ENCODE measurements at regions not wholly inside any gene's neighbourhood (a gene's known extent, or its start where the extent isn't known, plus 50 kb on each side); places are given as distances from the start of the nearest gene placed in this dataset.
"Not testable (repeated sequence)": the region's sequence is repeated elsewhere in the genome, so short reads cannot be mapped to it uniquely, and the experiment has no call there.

- ATAC-seq (replicated peaks) = no peak
- peaks cover 28 to 41% of the 10 kb centered on the region in 2 donors for H3K27me3 Mint-ChIP-seq
- H3K9me3 Mint-ChIP-seq = no peaks in the 10 kb centered on the region
- H3K27ac Mint-ChIP-seq = no peak overlapping the region
- H3K4me1 Mint-ChIP-seq (ENCODE audit: low read depth in 2 of 2) = no peaks in the 10 kb centered on the region
- no peak for DNase-seq
- no peaks in the 10 kb centered on the region for H3K36me3 Mint-ChIP-seq (ENCODE audit: insufficient read depth)
- H3K4me3 Mint-ChIP-seq = no peak overlapping the region
Observed at GRCh38 chr10:51005551-51005950, 68.7 kb upstream of the PRKG1 start.

GRCh38 chr10:51006686-51007085 is 67.6 kb upstream of the PRKG1 start:
- H3K9me3 Mint-ChIP-seq = no peaks in the 10 kb centered on the region
- H3K4me1 Mint-ChIP-seq (ENCODE audit: low read depth in 2 of 2) = no peaks in the 10 kb centered on the region
- ATAC-seq (replicated peaks) (no peak), DNase-seq (no peak)
- no peaks in the 10 kb centered on the region for H3K36me3 Mint-ChIP-seq (ENCODE audit: insufficient read depth)
- peaks cover 21 to 35% of the 10 kb centered on the region in 2 donors for H3K27me3 Mint-ChIP-seq
- H3K4me3 Mint-ChIP-seq = no peak overlapping the region
- no peak overlapping the region for H3K27ac Mint-ChIP-seq

- no peak for ATAC-seq (replicated peaks)
- peaks cover 21 to 35% of the 10 kb centered on the region in 2 donors for H3K27me3 Mint-ChIP-seq
- H3K4me3 Mint-ChIP-seq = no peak overlapping the region
- no peaks in the 10 kb centered on the region for H3K36me3 Mint-ChIP-seq (ENCODE audit: insufficient read depth)
- H3K4me1 Mint-ChIP-seq (ENCODE audit: low read depth in 2 of 2) = no peaks in the 10 kb centered on the region
- no peak for DNase-seq
- no peak overlapping the region for H3K27ac Mint-ChIP-seq
- no peaks in the 10 kb centered on the region for H3K9me3 Mint-ChIP-seq
Observed at GRCh38 chr10:51007781-51008180, 66.5 kb upstream of the PRKG1 start.

GRCh38 chr10:51008346-51008745 is 65.9 kb upstream of the PRKG1 start:
- DNase-seq (no peak), ATAC-seq (replicated peaks) (no peak)
- Mint-ChIP-seq H3K27me3 (peaks cover 21 to 35% of the 10 kb centered on the region in 2 donors), H3K9me3 (no peaks in the 10 kb centered on the region), H3K4me3 (no peak overlapping the region), H3K4me1 (ENCODE audit: low read depth in 2 of 2) (no peaks in the 10 kb centered on the region), H3K27ac (no peak overlapping the region), H3K36me3 (ENCODE audit: insufficient read depth) (no peaks in the 10 kb centered on the region)

DNA sequence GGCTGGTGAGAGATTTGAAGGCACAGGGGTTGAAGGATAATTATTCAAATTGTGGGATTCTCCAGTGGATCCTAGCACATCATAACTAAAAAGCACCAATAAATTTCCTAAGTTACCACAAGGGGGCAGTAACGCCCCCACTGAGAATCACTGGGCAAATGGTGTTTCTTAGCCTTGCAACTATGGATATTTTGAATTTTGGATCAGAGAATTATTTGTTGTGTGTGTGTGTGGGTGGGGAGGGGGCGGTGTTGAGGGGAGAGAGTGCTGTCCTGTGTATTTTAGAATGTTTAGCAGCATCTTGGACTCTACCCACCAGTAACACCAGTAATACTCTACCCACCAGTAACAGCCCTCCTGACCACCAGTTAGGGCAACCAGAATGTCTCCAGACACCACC is 63.3 kb upstream of the PRKG1 start:
- no peaks in the 10 kb centered on the region for H3K36me3 Mint-ChIP-seq (ENCODE audit: insufficient read depth)
- ATAC-seq (replicated peaks) (no peak), DNase-seq (no peak)
- H3K4me3 Mint-ChIP-seq = no peak overlapping the region
- no peaks in the 10 kb centered on the region for H3K9me3 Mint-ChIP-seq
- no peaks in the 10 kb centered on the region for H3K4me1 Mint-ChIP-seq (ENCODE audit: low read depth in 2 of 2)
- H3K27me3 Mint-ChIP-seq = peaks cover 21 to 22% of the 10 kb centered on the region in 2 donors
- H3K27ac Mint-ChIP-seq = no peak overlapping the region

DNA sequence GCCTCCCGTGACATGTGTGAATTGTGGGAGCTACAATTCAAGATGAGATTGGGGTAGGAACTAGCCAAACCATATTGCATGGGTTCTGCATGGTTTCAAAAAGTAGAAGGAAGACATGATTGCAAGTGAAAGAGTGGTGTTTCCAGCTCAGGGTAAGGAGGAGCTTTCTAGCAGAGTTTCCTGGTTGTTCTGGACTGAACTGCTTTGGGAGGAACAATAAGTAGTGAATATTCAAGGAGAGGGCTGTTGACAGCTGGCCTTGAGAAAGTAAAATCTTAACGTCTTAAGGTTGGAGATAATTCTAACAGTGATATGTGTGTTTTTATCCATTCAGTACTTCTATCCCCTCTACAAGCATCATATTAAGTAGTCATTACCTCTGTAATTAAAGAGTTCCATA is 62.2 kb upstream of the PRKG1 start:
- no peak overlapping the region for H3K4me3 Mint-ChIP-seq
- no peak for ATAC-seq (replicated peaks)
- no peak for DNase-seq
- H3K9me3 Mint-ChIP-seq = no peaks in the 10 kb centered on the region
- H3K27me3 Mint-ChIP-seq = peaks cover 17 to 20% of the 10 kb centered on the region in 2 donors
- no peaks in the 10 kb centered on the region for H3K36me3 Mint-ChIP-seq (ENCODE audit: insufficient read depth)
- H3K4me1 Mint-ChIP-seq (ENCODE audit: low read depth in 2 of 2) = no peaks in the 10 kb centered on the region
- no peak overlapping the region for H3K27ac Mint-ChIP-seq

- peaks cover 0 to 9% of the 10 kb centered on the region in 2 donors for H3K27me3 Mint-ChIP-seq
- no peaks in the 10 kb centered on the region for H3K4me1 Mint-ChIP-seq (ENCODE audit: low read depth in 2 of 2)
- DNase-seq = no peak
- H3K36me3 Mint-ChIP-seq (ENCODE audit: insufficient read depth) = no peaks in the 10 kb centered on the region
- ATAC-seq (replicated peaks) = no peak
- H3K4me3 Mint-ChIP-seq = no peak overlapping the region
- no peaks in the 10 kb centered on the region for H3K9me3 Mint-ChIP-seq
- H3K27ac Mint-ChIP-seq = no peak overlapping the region
Observed at GRCh38 chr10:51014680-51015389, 59.5 kb upstream of the PRKG1 start.

GRCh38 chr10:51015390-51015754 is 58.9 kb upstream of the PRKG1 start:
- not testable (repeated sequence) for H3K36me3 Mint-ChIP-seq (ENCODE audit: insufficient read depth); H3K27me3 Mint-ChIP-seq; H3K27ac Mint-ChIP-seq; ATAC-seq (replicated peaks); H3K9me3 Mint-ChIP-seq; DNase-seq; H3K4me1 Mint-ChIP-seq (ENCODE audit: low read depth in 2 of 2); H3K4me3 Mint-ChIP-seq

- no peaks in the 10 kb centered on the region for H3K27me3 Mint-ChIP-seq
- H3K4me3 Mint-ChIP-seq = no peak overlapping the region
- H3K27ac Mint-ChIP-seq = no peak overlapping the region
- no peaks in the 10 kb centered on the region for H3K9me3 Mint-ChIP-seq
- H3K4me1 Mint-ChIP-seq (ENCODE audit: low read depth in 2 of 2) = no peaks in the 10 kb centered on the region
- no peaks in the 10 kb centered on the region for H3K36me3 Mint-ChIP-seq (ENCODE audit: insufficient read depth)
- DNase-seq (no peak), ATAC-seq (replicated peaks) (no peak)
Observed at GRCh38 chr10:51020200-51020599, 54.1 kb upstream of the PRKG1 start.

DNA sequence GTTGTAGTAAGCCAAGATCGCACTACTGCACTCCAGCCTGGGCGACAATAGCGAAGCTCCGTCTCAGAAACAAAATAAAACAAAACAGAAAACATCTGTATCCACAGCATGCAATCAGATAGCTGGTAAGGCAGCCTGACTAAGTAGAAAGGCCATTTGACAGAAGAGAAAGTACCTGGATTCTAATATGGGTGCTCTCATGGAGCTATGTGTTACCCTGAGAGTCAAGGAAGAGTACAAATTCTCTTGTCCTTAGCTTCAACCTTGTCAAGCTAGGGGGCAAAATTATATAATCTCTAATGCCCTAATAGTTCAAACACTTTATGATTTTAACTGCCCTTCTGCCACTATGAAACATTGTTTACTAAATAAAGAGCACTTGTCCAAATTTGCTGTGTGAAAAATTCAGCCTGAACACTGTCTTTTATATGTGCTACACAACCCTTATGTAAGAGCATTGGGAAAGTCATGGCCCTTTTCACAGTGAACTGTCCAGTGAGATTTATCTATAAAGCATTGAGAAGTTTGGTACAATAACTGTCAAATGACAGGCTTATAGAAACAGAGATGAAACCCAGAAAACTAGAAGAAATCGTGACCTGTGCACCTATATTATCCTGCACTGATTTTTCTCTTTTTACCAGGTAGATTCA is 51.2 kb upstream of the PRKG1 start:
- peaks cover 0 to 10% of the 10 kb centered on the region in 2 donors for H3K27me3 Mint-ChIP-seq

GRCh38 chr10:51023636-51024035 is 50.7 kb upstream of the PRKG1 start:
- Mint-ChIP-seq H3K4me1 (ENCODE audit: low read depth in 2 of 2) (no peaks in the 10 kb centered on the region), H3K9me3 (no peaks in the 10 kb centered on the region), H3K27me3 (peaks cover 0 to 10% of the 10 kb centered on the region in 2 donors), H3K36me3 (ENCODE audit: insufficient read depth) (no peaks in the 10 kb centered on the region), H3K27ac (no peak overlapping the region), H3K4me3 (no peak overlapping the region)
- ATAC-seq (replicated peaks) (no peak), DNase-seq (no peak)

More for the DNA sequence above, 51.2 kb upstream of the PRKG1 start:
- no peaks in the 10 kb centered on the region for H3K9me3 Mint-ChIP-seq
- no peaks in the 10 kb centered on the region for H3K36me3 Mint-ChIP-seq (ENCODE audit: insufficient read depth)
- no peak overlapping the region for H3K27ac Mint-ChIP-seq
- no peak overlapping the region for H3K4me3 Mint-ChIP-seq
- DNase-seq (no peak), ATAC-seq (replicated peaks) (no peak)
- H3K4me1 Mint-ChIP-seq (ENCODE audit: low read depth in 2 of 2) = no peaks in the 10 kb centered on the region
